Cardiac muscle cell (in vitro differentiated cells and primary cell): ENCODE measurements at regions not wholly inside any gene's neighbourhood (a gene's known extent, or its start where the extent isn't known, plus 50 kb on each side); places are given as distances from the start of the nearest gene placed in this dataset.

ENCODE experiments used
- DNase-seq, 2 donors: peaks; one replicate each; pipeline versions ENCODE4 v3.0.0 to v3.0.0-alpha.2; 2010 to 2017; ENCODE audit warnings: low read depth in 1 of 2, low spot score in 1 of 2
- H3K27ac ChIP-seq: fragments of 200-600 bp; sonication (generic); 2 replicates; pipeline ENCODE4 v1.5.1; 2016
- H3K27me3 ChIP-seq: fragments of 200-600 bp; sonication (generic); 2 replicates; pipeline ENCODE4 v1.6.0; 2016; ENCODE audit warnings: control low read depth
- H3K36me3 ChIP-seq: fragments of 200-600 bp; sonication (generic); 2 replicates; pipeline ENCODE4 v1.5.1; 2016; ENCODE audit warnings: control low read depth
- H3K4me1 ChIP-seq: fragments of 200-600 bp; sonication (generic); 2 replicates; pipeline ENCODE4 v1.8.1; 2017; ENCODE audit warnings: low read depth, mild to moderate bottlenecking, mixed run types
- H3K4me3 ChIP-seq: fragments of 200-600 bp; sonication (generic); 2 replicates; pipeline ENCODE4 v1.5.1; 2016; ENCODE audit warnings: mild to moderate bottlenecking
- H3K9me3 ChIP-seq: fragments of 200-600 bp; sonication (generic); 2 replicates; pipeline ENCODE4 v1.5.1; 2017; ENCODE audit warnings: low read depth, mild to moderate bottlenecking, control low read depth
- CTCF ChIP-seq: IDR thresholded peaks from 2 replicates; pipeline ENCODE4 v1.5.1; 2012; ENCODE audit warnings: low read depth, mild to moderate bottlenecking, low read length

GRCh38 chr1:187759825-187760333 is 931.1 kb downstream of the PLA2G4A start:
- Histone ChIP-seq H3K4me3 (no peak overlapping the region), H3K9me3 (no peaks in the 10 kb centered on the region), H3K4me1 (peaks cover 8% of the 10 kb centered on the region), H3K27me3 (no peaks in the 10 kb centered on the region), H3K36me3 (no peaks in the 10 kb centered on the region), H3K27ac (no peak overlapping the region)
- no peak for TF ChIP-seq CTCF
- DNase-seq = no peak

DNA sequence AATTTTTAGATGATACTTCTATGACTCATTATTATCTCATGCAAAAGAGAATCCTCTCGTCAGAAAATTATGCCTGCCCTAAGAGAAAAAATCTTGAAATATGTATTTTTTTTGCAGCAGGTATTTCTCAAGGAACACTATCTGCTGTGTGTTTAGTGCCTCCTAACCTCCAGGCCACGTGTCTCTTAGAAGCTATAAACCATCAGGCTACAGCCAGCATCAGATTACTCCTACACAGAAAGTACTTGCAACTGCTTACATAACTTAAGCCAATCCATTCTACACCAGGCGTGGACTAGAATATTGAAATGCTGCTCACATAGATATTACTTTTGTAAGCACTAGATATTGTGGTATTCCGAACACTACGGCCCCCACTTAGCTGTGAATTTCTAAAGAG is 933.4 kb downstream of the PLA2G4A start:
- Histone ChIP-seq H3K27me3 (no peaks in the 10 kb centered on the region), H3K36me3 (no peaks in the 10 kb centered on the region), H3K27ac (no peak overlapping the region), H3K4me3 (no peak overlapping the region), H3K4me1 (peaks cover 8% of the 10 kb centered on the region), H3K9me3 (no peaks in the 10 kb centered on the region)
- DNase-seq = peak; percentile 2 to 10
- no peak for TF ChIP-seq CTCF

GRCh38 chr1:187763465-187763864 is 934.7 kb downstream of the PLA2G4A start:
- peaks cover 8% of the 10 kb centered on the region for H3K4me1 ChIP-seq
- H3K36me3 ChIP-seq = no peaks in the 10 kb centered on the region
- no peaks in the 10 kb centered on the region for H3K27me3 ChIP-seq
- no peaks in the 10 kb centered on the region for H3K9me3 ChIP-seq
- no peak overlapping the region for H3K4me3 ChIP-seq
- H3K27ac ChIP-seq = no peak overlapping the region
- TF ChIP-seq CTCF = no peak
- no peak for DNase-seq

GRCh38 chr1:187763976-187764375 is 935.2 kb downstream of the PLA2G4A start:
- Histone ChIP-seq H3K9me3 (no peaks in the 10 kb centered on the region), H3K4me3 (no peak overlapping the region), H3K4me1 (peaks cover 8% of the 10 kb centered on the region), H3K36me3 (no peaks in the 10 kb centered on the region), H3K27ac (no peak overlapping the region), H3K27me3 (no peaks in the 10 kb centered on the region)
- no peak for TF ChIP-seq CTCF
- DNase-seq = peak in 1 of 2 donors; percentile 43

GRCh38 chr1:187771396-187771795 is 942.6 kb downstream of the PLA2G4A start:
- Histone ChIP-seq H3K9me3 (no peaks in the 10 kb centered on the region), H3K36me3 (no peaks in the 10 kb centered on the region)

More at GRCh38 chr1:187771396-187771795, 942.6 kb downstream of the PLA2G4A start:
- no peaks in the 10 kb centered on the region for H3K27me3 ChIP-seq
- no peak for DNase-seq
- no peaks in the 10 kb centered on the region for H3K4me1 ChIP-seq
- H3K4me3 ChIP-seq = no peak overlapping the region
- H3K27ac ChIP-seq = no peak overlapping the region
- TF ChIP-seq CTCF = no peak
